ENCODE measurements at regions not wholly inside any gene's neighbourhood (a gene's known extent, or its start where the extent isn't known, plus 50 kb on each side); places are given as distances from the start of the nearest gene placed in this dataset.
"Not testable (repeated sequence)": the region's sequence is repeated elsewhere in the genome, so short reads cannot be mapped to it uniquely, and the experiment has no call there.

DNA sequence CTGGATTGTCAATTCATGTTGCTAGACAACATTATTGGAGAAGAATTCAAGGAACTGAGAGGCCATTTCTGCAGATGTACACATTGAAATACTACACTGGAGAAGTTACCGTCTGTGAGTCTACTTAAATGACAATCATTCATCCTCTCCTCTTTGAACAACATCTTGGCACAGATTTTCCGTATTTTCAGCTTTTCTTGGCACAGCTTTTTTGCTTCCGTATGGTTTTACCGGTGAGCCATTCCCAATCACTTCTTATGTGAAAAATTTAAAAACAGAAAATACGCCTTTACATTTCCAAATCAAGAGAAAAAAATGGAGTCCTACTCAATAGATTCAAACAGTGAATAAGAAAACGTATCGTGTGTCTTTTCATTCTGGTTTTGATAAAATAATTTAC, 1493.7 kb downstream of the AMY1C start:
- H3K27ac ChIP-seq = no peak overlapping the region
- H3K4me3 ChIP-seq = no peak overlapping the region
- DNase-seq (ENCODE audit: low spot score) = no peak
- TF ChIP-seq CTCF (IDR thresholded peaks at IDR 0.05) = no peak

DNA sequence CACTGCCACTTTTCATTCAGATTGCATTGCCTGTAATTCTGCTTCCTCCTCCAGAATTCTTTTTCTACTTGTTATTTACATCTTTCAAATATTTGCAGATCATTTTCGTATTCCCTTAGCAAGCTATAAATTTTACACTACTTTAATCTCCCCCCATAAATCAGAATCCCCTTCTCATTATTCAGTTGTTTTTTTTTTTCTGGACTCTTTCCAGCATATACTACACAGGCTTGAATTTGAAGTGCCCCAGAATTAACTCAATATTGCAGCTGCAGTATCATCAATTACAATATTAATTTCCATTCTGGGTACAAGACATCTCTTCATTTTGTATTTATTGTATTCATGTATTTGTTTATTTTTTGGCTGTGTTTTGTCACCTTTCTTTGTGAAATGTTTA, 1494.3 kb downstream of the AMY1C start:
- Histone ChIP-seq H3K4me3 (no peak overlapping the region), H3K27ac (no peak overlapping the region)
- TF ChIP-seq CTCF (IDR thresholded peaks at IDR 0.05) = no peak
- no peak for DNase-seq (ENCODE audit: low spot score)

DNA sequence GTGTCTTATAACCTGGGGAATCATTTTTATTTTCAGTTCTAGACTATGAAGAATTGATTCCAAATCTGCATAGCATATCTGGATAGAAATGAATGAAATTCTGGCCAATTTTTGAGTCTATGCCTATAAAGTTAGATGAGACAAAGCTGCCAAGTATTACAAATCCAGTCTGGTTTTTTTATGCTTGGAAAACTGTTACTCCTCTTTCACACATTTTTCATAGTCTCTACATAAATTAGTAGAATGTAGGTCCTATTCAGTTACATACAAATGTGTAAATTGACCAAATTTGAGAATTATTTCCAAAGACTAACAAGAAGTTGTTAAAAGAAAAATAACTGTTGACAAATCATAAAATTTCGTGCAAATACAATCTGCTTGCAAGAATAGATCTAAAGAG, 1505.2 kb downstream of the AMY1C start:
- no peak for DNase-seq (ENCODE audit: low spot score)
- H3K4me3 ChIP-seq = no peak overlapping the region
- no peak for TF ChIP-seq CTCF (IDR thresholded peaks at IDR 0.05)
- no peak overlapping the region for H3K27ac ChIP-seq

GRCh38 chr1:105260001-105260400, 1510.3 kb downstream of the AMY1C start:
- TF ChIP-seq CTCF (IDR thresholded peaks at IDR 0.05) = no peak
- Histone ChIP-seq H3K4me3 (no peak overlapping the region), H3K27ac (no peak overlapping the region)
- no peak for DNase-seq (ENCODE audit: low spot score)

GRCh38 chr1:105270966-105271365, 1521.3 kb downstream of the AMY1C start:
- DNase-seq (ENCODE audit: low spot score) = no peak
- no peak for TF ChIP-seq CTCF (IDR thresholded peaks at IDR 0.05)
- Histone ChIP-seq H3K4me3 (no peak overlapping the region), H3K27ac (no peak overlapping the region)

- DNase-seq (ENCODE audit: low spot score); H3K27ac ChIP-seq; H3K4me3 ChIP-seq: not testable (repeated sequence)
These were observed 1522.7 kb downstream of the AMY1C start for GRCh38 chr1:105272376-105272775.

DNA sequence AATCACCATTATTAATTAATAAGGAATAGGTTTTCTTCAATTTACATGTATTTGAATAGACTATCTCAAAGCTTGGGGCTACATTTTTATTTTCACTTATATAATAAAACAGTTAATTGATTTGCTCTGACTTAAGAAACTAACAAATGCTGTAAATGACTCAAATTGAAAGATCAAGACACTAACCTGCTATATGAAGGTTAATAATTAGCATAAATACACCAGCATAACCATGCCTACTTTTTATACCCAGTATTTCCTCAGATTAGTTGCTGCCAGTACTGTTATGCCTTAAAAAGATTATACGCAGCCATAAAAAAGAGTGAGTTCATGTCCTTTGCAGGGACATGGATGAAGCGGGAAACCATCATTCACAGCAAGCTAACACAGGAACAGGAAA, 1545.1 kb downstream of the AMY1C start:
- no peak for DNase-seq (ENCODE audit: low spot score)
- Histone ChIP-seq H3K27ac (no peak overlapping the region), H3K4me3 (no peak overlapping the region)
- no peak for TF ChIP-seq CTCF (IDR thresholded peaks at IDR 0.05)

DNA sequence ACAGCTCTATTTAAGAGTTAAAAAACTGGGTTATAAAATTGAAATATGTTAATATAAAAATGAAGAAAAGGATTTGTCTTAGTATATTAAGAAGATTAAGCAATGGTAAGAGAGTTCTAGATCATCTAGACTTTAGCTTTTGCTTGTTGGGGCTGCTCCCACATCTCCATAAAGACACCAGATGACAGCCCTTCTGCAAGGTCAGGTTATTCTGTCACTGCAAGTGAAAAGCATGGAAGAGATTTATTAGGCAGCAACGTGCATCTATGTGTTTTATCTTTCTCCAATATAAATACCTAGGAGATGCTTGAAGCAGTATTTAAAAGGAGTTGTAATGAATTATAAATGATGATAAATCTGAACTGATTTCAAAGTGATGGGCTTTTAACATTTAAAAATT, 1560.4 kb downstream of the AMY1C start:
- DNase-seq (ENCODE audit: low spot score) = no peak
- Histone ChIP-seq H3K4me3 (no peak overlapping the region), H3K27ac (no peak overlapping the region)
- no peak for TF ChIP-seq CTCF (IDR thresholded peaks at IDR 0.05)

Measured in coronary artery (tissue), 2 donors.